IPS-15b (cell line): ENCODE measurements at regions not wholly inside any gene's neighbourhood (a gene's known extent, or its start where the extent isn't known, plus 50 kb on each side); places are given as distances from the start of the nearest gene placed in this dataset.
"Not testable (repeated sequence)": the region's sequence is repeated elsewhere in the genome, so short reads cannot be mapped to it uniquely, and the experiment has no call there.

Source experiments
- H3K27me3 ChIP-seq: one replicate; pipeline ENCODE4 v1.6.1; 2013; ENCODE audit warnings: low read length; ENCODE audit not compliant: control insufficient read depth, insufficient read depth
- H3K36me3 ChIP-seq: one replicate; pipeline ENCODE4 v1.6.1; 2013; ENCODE audit warnings: low read length; ENCODE audit not compliant: control insufficient read depth, insufficient read depth
- H3K4me1 ChIP-seq: one replicate; pipeline ENCODE4 v1.6.1; 2013; ENCODE audit warnings: mild to moderate bottlenecking, low read length; ENCODE audit not compliant: control insufficient read depth, insufficient read depth
- H3K4me3 ChIP-seq: one replicate; pipeline ENCODE4 v1.5.1; 2013; ENCODE audit warnings: low read depth, low read length
- H3K9ac ChIP-seq: one replicate; pipeline ENCODE4 v1.6.1; 2013; ENCODE audit warnings: low read depth, mild to moderate bottlenecking, low read length
- H3K9me3 ChIP-seq: one replicate; pipeline ENCODE4 v1.6.1; 2013; ENCODE audit warnings: mild to moderate bottlenecking, low read length; ENCODE audit not compliant: control insufficient read depth, insufficient read depth

- no peaks in the 10 kb centered on the region for H3K9me3 ChIP-seq
- no peaks in the 10 kb centered on the region for H3K4me1 ChIP-seq
- H3K4me3 ChIP-seq, result no peak overlapping the region
- no peaks in the 10 kb centered on the region for H3K27me3 ChIP-seq
- no peak overlapping the region for H3K9ac ChIP-seq
- no peaks in the 10 kb centered on the region for H3K36me3 ChIP-seq
Observed at GRCh38 chr3:80998022-80998421, 763.4 kb downstream of the GBE1 start.

- Histone ChIP-seq H3K9ac (no peak overlapping the region), H3K4me1 (no peaks in the 10 kb centered on the region)
Observed at GRCh38 chr3:80997622-80998021, 763.8 kb downstream of the GBE1 start.

GRCh38 chr3:80994767-80995166, 766.7 kb downstream of the GBE1 start:
- Histone ChIP-seq H3K9me3 (no peaks in the 10 kb centered on the region), H3K9ac (no peak overlapping the region), H3K36me3 (no peaks in the 10 kb centered on the region), H3K4me1 (no peaks in the 10 kb centered on the region), H3K27me3 (no peaks in the 10 kb centered on the region), H3K4me3 (no peak overlapping the region)

More at GRCh38 chr3:80997622-80998021, 763.8 kb downstream of the GBE1 start:
- no peak overlapping the region for H3K4me3 ChIP-seq
- H3K27me3 ChIP-seq, result no peaks in the 10 kb centered on the region
- H3K36me3 ChIP-seq, result no peaks in the 10 kb centered on the region
- H3K9me3 ChIP-seq, result no peaks in the 10 kb centered on the region

GRCh38 chr3:80994085-80994665, 767.3 kb downstream of the GBE1 start:
- Histone ChIP-seq H3K36me3 (no peaks in the 10 kb centered on the region), H3K9me3 (no peaks in the 10 kb centered on the region), H3K4me1 (no peaks in the 10 kb centered on the region), H3K4me3 (no peak overlapping the region), H3K27me3 (no peaks in the 10 kb centered on the region), H3K9ac (no peak overlapping the region)

- no peaks in the 10 kb centered on the region for H3K4me1 ChIP-seq
Observed at GRCh38 chr3:80993241-80993945, 768.1 kb downstream of the GBE1 start.

GRCh38 chr3:80983753-80984152, 777.7 kb downstream of the GBE1 start:
- H3K27me3 ChIP-seq, result no peaks in the 10 kb centered on the region
- no peaks in the 10 kb centered on the region for H3K9me3 ChIP-seq
- H3K4me3 ChIP-seq, result no peak overlapping the region
- H3K4me1 ChIP-seq, result no peaks in the 10 kb centered on the region
- H3K9ac ChIP-seq, result no peak overlapping the region
- H3K36me3 ChIP-seq, result no peaks in the 10 kb centered on the region

More at GRCh38 chr3:80993241-80993945, 768.1 kb downstream of the GBE1 start:
- Histone ChIP-seq H3K4me3 (no peak overlapping the region), H3K9me3 (no peaks in the 10 kb centered on the region), H3K36me3 (no peaks in the 10 kb centered on the region), H3K9ac (no peak overlapping the region), H3K27me3 (no peaks in the 10 kb centered on the region)

- H3K36me3 ChIP-seq, result no peaks in the 10 kb centered on the region
- H3K27me3 ChIP-seq, result no peaks in the 10 kb centered on the region
- H3K9me3 ChIP-seq, result no peaks in the 10 kb centered on the region
- H3K4me1 ChIP-seq, result no peaks in the 10 kb centered on the region
- no peak overlapping the region for H3K9ac ChIP-seq
- H3K4me3 ChIP-seq, result no peak overlapping the region
Observed at GRCh38 chr3:80978216-80978969, 783.1 kb downstream of the GBE1 start.

- no peak overlapping the region for H3K9ac ChIP-seq
- no peaks in the 10 kb centered on the region for H3K9me3 ChIP-seq
- H3K4me3 ChIP-seq, result no peak overlapping the region
- no peaks in the 10 kb centered on the region for H3K36me3 ChIP-seq
- H3K4me1 ChIP-seq, result no peaks in the 10 kb centered on the region
- no peaks in the 10 kb centered on the region for H3K27me3 ChIP-seq
Observed at GRCh38 chr3:80970292-80970691, 791.2 kb downstream of the GBE1 start.

GRCh38 chr3:80929576-80929975, 831.9 kb downstream of the GBE1 start:
- Histone ChIP-seq H3K4me1 (no peaks in the 10 kb centered on the region), H3K36me3 (no peaks in the 10 kb centered on the region), H3K9me3 (peaks cover 3% of the 10 kb centered on the region), H3K9ac (no peak overlapping the region), H3K4me3 (no peak overlapping the region), H3K27me3 (no peaks in the 10 kb centered on the region)

- no peak overlapping the region for H3K4me3 ChIP-seq
- no peaks in the 10 kb centered on the region for H3K36me3 ChIP-seq
- no peaks in the 10 kb centered on the region for H3K4me1 ChIP-seq
- H3K9ac ChIP-seq, result no peak overlapping the region
- no peaks in the 10 kb centered on the region for H3K27me3 ChIP-seq
- H3K9me3 ChIP-seq, result no peaks in the 10 kb centered on the region
Observed at GRCh38 chr3:80914854-80915253, 846.6 kb downstream of the GBE1 start.

- Histone ChIP-seq H3K36me3 (no peaks in the 10 kb centered on the region), H3K9ac (no peak overlapping the region)
Observed at GRCh38 chr3:80898211-80898610, 863.2 kb downstream of the GBE1 start.

GRCh38 chr3:80897005-80897404, 864.4 kb downstream of the GBE1 start:
- not testable (repeated sequence) for H3K9me3 ChIP-seq, H3K27me3 ChIP-seq, H3K4me1 ChIP-seq, H3K9ac ChIP-seq, H3K36me3 ChIP-seq
- H3K4me3 ChIP-seq, result peak overlapping the region; percentile 0

More at GRCh38 chr3:80898211-80898610, 863.2 kb downstream of the GBE1 start:
- Histone ChIP-seq H3K4me3 (no peak overlapping the region), H3K27me3 (no peaks in the 10 kb centered on the region), H3K4me1 (no peaks in the 10 kb centered on the region), H3K9me3 (no peaks in the 10 kb centered on the region)
